Chondrocyte (in vitro differentiated cells): ENCODE measurements at regions not wholly inside any gene's neighbourhood (a gene's known extent, or its start where the extent isn't known, plus 50 kb on each side); places are given as distances from the start of the nearest gene placed in this dataset.

Experiments used
- DNase-seq: peaks from one replicate; pipeline ENCODE4 v3.0.0; 2021; ENCODE audit warnings: mixed read lengths, low spot score
- H3K27ac Mint-ChIP-seq: one replicate; pipeline ENCODE4 v1.8.0; 2021; ENCODE audit warnings: mild to moderate bottlenecking, moderate library complexity, mixed read lengths; ENCODE audit not compliant: unreplicated experiment
- H3K27me3 Mint-ChIP-seq: 2 replicates; pipeline ENCODE4 v1.8.0; 2021; ENCODE audit warnings: low read depth, mixed read lengths
- H3K36me3 Mint-ChIP-seq: 2 replicates; pipeline ENCODE4 v1.8.0; 2021; ENCODE audit warnings: low read depth, mixed read lengths
- H3K4me1 Mint-ChIP-seq: 2 replicates; pipeline ENCODE4 v1.8.0; 2021; ENCODE audit warnings: low read depth, mild to moderate bottlenecking, mixed read lengths
- H3K4me3 Mint-ChIP-seq: one replicate; pipeline ENCODE4 v1.8.0; 2021; ENCODE audit warnings: mild to moderate bottlenecking, moderate library complexity, mixed read lengths; ENCODE audit not compliant: unreplicated experiment
- H3K9me3 Mint-ChIP-seq: 2 replicates; pipeline ENCODE4 v1.8.0; 2021; ENCODE audit warnings: low read depth, mixed read lengths
- TF ChIP-seq, protein P1 (sequence below): fragments of 200-600 bp; sonication (generic); IDR thresholded peaks from 2 replicates; pipeline ENCODE4 v1.5.0; 2021; ENCODE audit warnings: antibody characterized with exemption, mild to moderate bottlenecking, moderate library complexity

DNA sequence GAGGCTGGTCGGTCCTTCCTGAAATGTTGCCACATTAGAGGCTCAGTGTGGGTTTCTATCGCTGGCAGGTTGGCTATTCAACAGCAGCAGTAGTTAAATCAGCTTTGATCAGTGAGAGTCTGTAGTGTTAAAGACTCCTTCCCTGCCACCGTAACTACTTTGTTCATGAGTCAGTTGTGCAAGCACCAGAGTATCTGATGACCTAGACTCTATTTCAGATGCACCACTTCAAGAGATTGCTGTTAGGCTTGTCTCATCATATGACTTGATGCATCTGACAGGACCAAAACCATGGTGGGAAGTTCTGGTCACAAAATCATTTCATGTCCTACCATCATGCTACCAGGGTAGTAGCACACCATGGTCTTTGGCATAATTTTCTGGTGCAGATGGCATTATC is 482.7 kb upstream of the MPDZ start:
- Mint-ChIP-seq H3K4me3 (no peak overlapping the region), H3K27me3 (no peaks in the 10 kb centered on the region), H3K27ac (no peak overlapping the region), H3K4me1 (no peaks in the 10 kb centered on the region), H3K36me3 (no peaks in the 10 kb centered on the region), H3K9me3 (no peaks in the 10 kb centered on the region)
- TF ChIP-seq, protein P1, sequence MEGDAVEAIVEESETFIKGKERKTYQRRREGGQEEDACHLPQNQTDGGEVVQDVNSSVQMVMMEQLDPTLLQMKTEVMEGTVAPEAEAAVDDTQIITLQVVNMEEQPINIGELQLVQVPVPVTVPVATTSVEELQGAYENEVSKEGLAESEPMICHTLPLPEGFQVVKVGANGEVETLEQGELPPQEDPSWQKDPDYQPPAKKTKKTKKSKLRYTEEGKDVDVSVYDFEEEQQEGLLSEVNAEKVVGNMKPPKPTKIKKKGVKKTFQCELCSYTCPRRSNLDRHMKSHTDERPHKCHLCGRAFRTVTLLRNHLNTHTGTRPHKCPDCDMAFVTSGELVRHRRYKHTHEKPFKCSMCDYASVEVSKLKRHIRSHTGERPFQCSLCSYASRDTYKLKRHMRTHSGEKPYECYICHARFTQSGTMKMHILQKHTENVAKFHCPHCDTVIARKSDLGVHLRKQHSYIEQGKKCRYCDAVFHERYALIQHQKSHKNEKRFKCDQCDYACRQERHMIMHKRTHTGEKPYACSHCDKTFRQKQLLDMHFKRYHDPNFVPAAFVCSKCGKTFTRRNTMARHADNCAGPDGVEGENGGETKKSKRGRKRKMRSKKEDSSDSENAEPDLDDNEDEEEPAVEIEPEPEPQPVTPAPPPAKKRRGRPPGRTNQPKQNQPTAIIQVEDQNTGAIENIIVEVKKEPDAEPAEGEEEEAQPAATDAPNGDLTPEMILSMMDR, result no peak
- no peak for DNase-seq

GRCh38 chr9:13759551-13759950 is 480.1 kb upstream of the MPDZ start:
- Mint-ChIP-seq H3K27ac (no peak overlapping the region), H3K27me3 (peaks cover 3% of the 10 kb centered on the region), H3K36me3 (no peaks in the 10 kb centered on the region), H3K4me3 (no peak overlapping the region), H3K9me3 (no peaks in the 10 kb centered on the region), H3K4me1 (no peaks in the 10 kb centered on the region)
- TF ChIP-seq, protein P1, result no peak
- no peak for DNase-seq

DNA sequence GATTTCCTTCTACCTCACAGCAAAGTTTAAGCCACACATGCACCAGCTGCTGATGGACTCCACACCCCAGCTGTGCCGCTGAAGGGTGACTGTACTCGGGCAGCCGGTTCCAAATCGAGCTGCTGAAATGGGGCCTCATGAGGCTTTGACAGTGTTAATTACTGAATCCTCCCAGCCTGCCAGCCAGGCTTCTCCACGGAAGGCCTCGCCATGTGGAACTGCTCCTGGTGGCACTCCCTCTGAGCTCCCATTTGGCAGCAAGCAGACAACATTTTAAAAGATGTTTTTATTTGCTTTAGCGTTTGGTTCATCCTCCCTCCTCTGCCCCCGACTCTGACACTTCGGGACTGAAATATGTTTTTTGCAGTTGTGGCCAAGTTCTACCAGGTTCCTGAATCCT is 479.4 kb upstream of the MPDZ start:
- Mint-ChIP-seq H3K27me3 (peaks cover 3% of the 10 kb centered on the region), H3K27ac (no peak overlapping the region), H3K4me1 (no peaks in the 10 kb centered on the region), H3K9me3 (no peaks in the 10 kb centered on the region), H3K4me3 (no peak overlapping the region), H3K36me3 (no peaks in the 10 kb centered on the region)
- TF ChIP-seq, protein P1, result no peak
- no peak for DNase-seq

DNA sequence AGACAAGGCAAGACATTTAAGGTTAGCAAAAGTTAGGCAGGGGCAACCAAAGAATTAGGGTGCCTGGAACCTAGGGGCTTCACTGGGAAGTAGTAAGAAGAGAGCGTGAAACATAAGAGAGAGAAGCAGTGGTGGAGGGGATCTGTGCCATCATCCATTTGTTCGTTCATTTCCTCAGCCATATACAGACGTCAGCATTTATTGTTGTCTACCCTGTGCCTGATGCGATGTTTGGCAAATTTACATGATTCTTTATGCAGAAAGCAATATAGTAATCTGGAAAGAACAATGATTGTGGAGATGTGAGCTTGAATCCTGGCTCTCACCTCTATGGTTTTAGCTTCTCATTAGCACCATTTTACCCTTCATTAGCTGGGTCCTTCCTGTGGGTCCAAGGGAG is 477.5 kb upstream of the MPDZ start:
- DNase-seq, result no peak
- Mint-ChIP-seq H3K27ac (no peak overlapping the region), H3K4me3 (no peak overlapping the region), H3K4me1 (no peaks in the 10 kb centered on the region), H3K36me3 (no peaks in the 10 kb centered on the region), H3K9me3 (no peaks in the 10 kb centered on the region), H3K27me3 (peaks cover 3% of the 10 kb centered on the region)
- TF ChIP-seq, protein P1, result no peak

DNA sequence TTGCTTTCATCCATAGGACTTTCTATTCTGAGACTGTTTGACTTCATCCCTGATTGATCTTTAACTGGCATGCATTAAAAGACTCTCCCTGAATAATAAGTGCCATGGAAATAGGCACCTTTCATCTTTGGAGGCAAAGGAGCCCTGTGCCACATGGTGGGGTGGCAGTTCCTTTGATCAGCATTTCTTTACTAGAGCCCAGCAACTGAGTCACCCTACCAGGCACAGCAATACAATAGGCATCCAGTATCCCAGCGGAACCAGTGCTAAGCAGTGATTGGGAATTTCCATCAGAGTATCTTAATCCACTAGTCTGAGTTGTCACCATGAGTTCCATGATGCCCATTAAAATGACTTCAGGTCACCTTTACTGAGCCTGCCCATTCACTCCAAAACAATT is 476.1 kb upstream of the MPDZ start:
- peaks cover 3% of the 10 kb centered on the region for H3K27me3 Mint-ChIP-seq
- H3K9me3 Mint-ChIP-seq, result no peaks in the 10 kb centered on the region
- no peak overlapping the region for H3K27ac Mint-ChIP-seq
- no peaks in the 10 kb centered on the region for H3K36me3 Mint-ChIP-seq
- no peak for DNase-seq
- H3K4me1 Mint-ChIP-seq, result peaks cover 2% of the 10 kb centered on the region
- TF ChIP-seq, protein P1, result no peak
- H3K4me3 Mint-ChIP-seq, result no peak overlapping the region
